DND-41 (cell line): ENCODE measurements at regions not wholly inside any gene's neighbourhood (a gene's known extent, or its start where the extent isn't known, plus 50 kb on each side); places are given as distances from the start of the nearest gene placed in this dataset.
A peak's percentile ranks its signal among the peaks of the same experiment; 100 is the strongest.

ENCODE experiments used
- ATAC-seq: fragments of 200-7000 bp; cut with Tn5 transposase; 3 replicates; pipeline ENCODE4 v1.9.1; 2021; ENCODE audit warnings: low read depth; ENCODE audit not compliant: insufficient read depth
- DNase-seq: peaks from one replicate; pipeline ENCODE4 v3.0.0-alpha.2; 2020
- H2AFZ ChIP-seq: 2 replicates; pipeline ENCODE4 v1.6.0; 2012; ENCODE audit warnings: low read depth, low read length
- H3K27ac ChIP-seq: 2 replicates; pipeline ENCODE4 v1.5.1; 2012; ENCODE audit warnings: low read length, inconsistent platforms
- H3K27me3 ChIP-seq: fragments of 200-600 bp; sonication (generic); 2 replicates; pipeline ENCODE4 v1.6.0; 2012; ENCODE audit warnings: low read length, mild to moderate bottlenecking, inconsistent platforms; ENCODE audit not compliant: insufficient read depth, poor library complexity
- H3K36me3 ChIP-seq: 2 replicates; pipeline ENCODE4 v1.5.1; 2012; ENCODE audit warnings: low read length, inconsistent platforms; ENCODE audit not compliant: insufficient read depth
- H3K4me1 ChIP-seq: 2 replicates; pipeline ENCODE4 v1.5.1; 2012; ENCODE audit warnings: mild to moderate bottlenecking, low read length; ENCODE audit not compliant: insufficient read depth
- H3K4me2 ChIP-seq: 2 replicates; pipeline ENCODE4 v1.6.0; 2012; ENCODE audit warnings: mild to moderate bottlenecking, moderate library complexity, low read length, inconsistent platforms; ENCODE audit not compliant: insufficient read depth
- H3K4me3 ChIP-seq, 2 experiments: fragments of 200-600 bp in 1 of 2; shearing (Covaris generic) in 1 of 2; 2 replicates each; pipeline ENCODE4 v1.5.1; 2012 to 2016; ENCODE audit warnings: inconsistent platforms in 2 of 2, low read length in 2 of 2, mild to moderate bottlenecking in 2 of 2, low read depth in 1 of 2, moderate library complexity in 1 of 2
- H3K79me2 ChIP-seq: 2 replicates; pipeline ENCODE4 v1.6.0; 2012; ENCODE audit warnings: low read length, inconsistent platforms; ENCODE audit not compliant: insufficient read depth
- H3K9ac ChIP-seq: 2 replicates; pipeline ENCODE4 v1.6.0; 2012; ENCODE audit warnings: low read depth, mild to moderate bottlenecking, inconsistent platforms, low read length, moderate library complexity
- H3K9me3 ChIP-seq: 2 replicates; pipeline ENCODE4 v1.5.1; 2012; ENCODE audit warnings: low read length, moderate library complexity, mild to moderate bottlenecking, inconsistent platforms; ENCODE audit not compliant: insufficient read depth, severe bottlenecking
- H4K20me1 ChIP-seq: 2 replicates; pipeline ENCODE4 v1.6.0; 2012; ENCODE audit warnings: low read length; ENCODE audit not compliant: insufficient read depth
- CTCF ChIP-seq: IDR thresholded peaks from 2 replicates; pipeline ENCODE4 v1.5.1; 2012; ENCODE audit warnings: borderline replicate concordance, low read length, moderate library complexity, mild to moderate bottlenecking; ENCODE audit not compliant: poor library complexity, severe bottlenecking; ENCODE audit errors: extremely low read depth
- EZH2 ChIP-seq: IDR thresholded peaks from 3 replicates; pipeline ENCODE4 v1.6.1; 2012; ENCODE audit warnings: borderline replicate concordance, low read depth, mild to moderate bottlenecking, moderate library complexity, low read length, inconsistent platforms; ENCODE audit not compliant: severe bottlenecking

GRCh38 chr6:155548576-155548975, 92.9 kb upstream of the NOX3 start:
- Histone ChIP-seq H3K27me3 (no peaks in the 10 kb centered on the region), H3K9me3 (no peaks in the 10 kb centered on the region), H3K9ac (no peak overlapping the region), H2AFZ (no peak overlapping the region), H3K4me1 (peaks cover 2% of the 10 kb centered on the region; the same call in 1 of the 2 replicates), H3K27ac (no peak overlapping the region), H3K4me2 (no peak overlapping the region), H4K20me1 (no peaks in the 10 kb centered on the region), H3K36me3 (no peaks in the 10 kb centered on the region), H3K79me2 (no peaks in the 10 kb centered on the region), H3K4me3 (no peak overlapping the region)
- TF ChIP-seq CTCF (no peak), EZH2 (no peak)
- no peak for DNase-seq
- no peak for ATAC-seq

GRCh38 chr6:155544677-155545076, 89.0 kb upstream of the NOX3 start:
- H3K4me3 ChIP-seq = no peak overlapping the region
- no peak overlapping the region for H3K9ac ChIP-seq
- no peak for DNase-seq
- H3K4me1 ChIP-seq = peaks cover 5% of the 10 kb centered on the region; the same call in 1 of the 2 replicates
- H3K79me2 ChIP-seq = no peaks in the 10 kb centered on the region
- no peaks in the 10 kb centered on the region for H3K27me3 ChIP-seq
- ATAC-seq = no peak
- no peak overlapping the region for H2AFZ ChIP-seq
- no peak overlapping the region for H3K27ac ChIP-seq
- H3K36me3 ChIP-seq = no peaks in the 10 kb centered on the region
- no peak for TF ChIP-seq CTCF
- TF ChIP-seq EZH2 = no peak
- no peaks in the 10 kb centered on the region for H4K20me1 ChIP-seq
- H3K9me3 ChIP-seq = no peaks in the 10 kb centered on the region
- H3K4me2 ChIP-seq = no peak overlapping the region

- Histone ChIP-seq H3K27me3 (no peaks in the 10 kb centered on the region), H2AFZ (no peak overlapping the region), H3K9me3 (no peaks in the 10 kb centered on the region), H3K36me3 (no peaks in the 10 kb centered on the region), H3K4me1 (peaks cover 5% of the 10 kb centered on the region; the same call in 1 of the 2 replicates), H3K9ac (no peak overlapping the region), H3K4me3 (no peak overlapping the region), H3K79me2 (no peaks in the 10 kb centered on the region), H3K4me2 (no peak overlapping the region), H4K20me1 (no peaks in the 10 kb centered on the region), H3K27ac (no peak overlapping the region)
- peak; percentile 95 for ATAC-seq
- DNase-seq = peak; percentile 51
- no peak for TF ChIP-seq EZH2
- TF ChIP-seq CTCF = no peak
These were observed 87.7 kb upstream of the NOX3 start for GRCh38 chr6:155543166-155543847.
